ENCODE measurements at regions not wholly inside any gene's neighbourhood (a gene's known extent, or its start where the extent isn't known, plus 50 kb on each side); places are given as distances from the start of the nearest gene placed in this dataset.
"Not testable (repeated sequence)": the region's sequence is repeated elsewhere in the genome, so short reads cannot be mapped to it uniquely, and the experiment has no call there.

DNA sequence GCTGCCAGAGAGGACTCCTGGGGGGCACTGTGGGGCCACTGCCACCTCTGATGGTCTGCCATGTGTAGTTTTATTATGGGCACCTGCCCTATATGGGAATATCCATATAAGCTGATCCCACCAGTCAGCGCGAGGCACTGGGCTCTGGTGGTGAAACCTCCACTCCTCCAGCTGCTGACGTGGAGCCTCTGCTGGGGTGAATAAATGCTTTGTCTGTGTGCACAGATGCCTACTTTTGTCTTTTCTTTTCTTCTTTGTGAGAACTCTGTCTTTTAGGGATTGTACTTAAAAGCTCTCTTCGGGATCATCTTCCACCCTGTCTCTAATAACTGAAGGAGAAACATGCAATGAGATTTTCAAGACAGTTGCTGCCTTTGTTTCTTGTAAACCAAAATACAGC, 68.9 kb upstream of the NCK2 start:
- H3K4me3 ChIP-seq (ENCODE audit: low read depth in 1 of 5, low read length in 5 of 5): no peak overlapping the region
- H3K36me3 ChIP-seq (ENCODE audit: control insufficient read depth in 5 of 5, insufficient read depth in 5 of 5, low read length in 5 of 5): no peaks in the 10 kb centered on the region
- peaks cover 0 to 6% (median 2%) of the 10 kb centered on the region in 5 donors for H3K27me3 ChIP-seq (ENCODE audit: control insufficient read depth in 5 of 5, insufficient read depth in 4 of 5, low read length in 5 of 5)
- H3K9me3 ChIP-seq (ENCODE audit: control insufficient read depth in 5 of 5, low read length in 5 of 5): no peaks in the 10 kb centered on the region
- H3K27ac ChIP-seq (ENCODE audit: low read depth, low read length): no peak overlapping the region
- no peak overlapping the region for H3K9ac ChIP-seq (ENCODE audit: low read length in 5 of 5)
- no peaks in the 10 kb centered on the region for H3K4me1 ChIP-seq (ENCODE audit: control insufficient read depth in 5 of 5, insufficient read depth in 5 of 5, low read length in 5 of 5)

DNA sequence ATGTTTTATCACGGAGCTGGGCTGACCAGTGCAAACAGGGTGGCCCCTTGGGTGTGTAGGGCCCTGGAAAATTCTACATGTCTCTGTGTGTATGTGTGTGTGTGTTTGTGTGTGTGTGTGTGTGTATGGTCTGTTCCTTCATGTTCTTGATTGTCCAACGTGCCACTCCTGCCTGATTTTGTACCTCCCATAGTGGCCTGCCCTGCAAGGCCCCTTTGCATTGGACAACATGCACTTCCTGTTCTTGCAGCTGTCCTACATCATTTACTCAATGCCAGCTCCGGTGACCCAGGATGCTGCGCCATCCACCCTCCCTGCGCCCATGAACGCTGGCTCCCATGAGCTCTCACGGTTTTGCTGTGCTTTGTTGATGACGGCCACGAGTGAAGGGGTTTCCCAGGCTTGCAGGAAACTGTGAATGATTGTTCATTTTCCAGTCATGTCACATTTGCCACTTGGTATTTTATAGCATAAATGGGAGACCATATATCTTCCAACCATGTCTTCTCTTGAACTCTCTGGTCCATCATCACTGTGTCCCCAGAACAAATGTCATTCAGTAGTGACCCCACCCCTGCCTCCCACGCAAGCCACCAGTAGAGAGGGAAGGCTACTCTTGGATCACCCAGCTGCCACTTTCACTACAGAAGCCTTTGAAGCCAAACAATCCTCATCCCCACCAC, 69.7 kb upstream of the NCK2 start:
- H3K4me3 ChIP-seq (ENCODE audit: low read depth in 1 of 5, low read length in 5 of 5): no peak overlapping the region
- no peak overlapping the region for H3K9ac ChIP-seq (ENCODE audit: low read length in 5 of 5)
- H3K4me1 ChIP-seq (ENCODE audit: control insufficient read depth in 5 of 5, insufficient read depth in 5 of 5, low read length in 5 of 5): no peaks in the 10 kb centered on the region
- H3K27ac ChIP-seq (ENCODE audit: low read depth, low read length): no peak overlapping the region
- peaks cover 0 to 5% (median 0%) of the 10 kb centered on the region in 5 donors for H3K27me3 ChIP-seq (ENCODE audit: control insufficient read depth in 5 of 5, insufficient read depth in 4 of 5, low read length in 5 of 5)
- no peaks in the 10 kb centered on the region for H3K9me3 ChIP-seq (ENCODE audit: control insufficient read depth in 5 of 5, low read length in 5 of 5)
- no peaks in the 10 kb centered on the region for H3K36me3 ChIP-seq (ENCODE audit: control insufficient read depth in 5 of 5, insufficient read depth in 5 of 5, low read length in 5 of 5)

DNA sequence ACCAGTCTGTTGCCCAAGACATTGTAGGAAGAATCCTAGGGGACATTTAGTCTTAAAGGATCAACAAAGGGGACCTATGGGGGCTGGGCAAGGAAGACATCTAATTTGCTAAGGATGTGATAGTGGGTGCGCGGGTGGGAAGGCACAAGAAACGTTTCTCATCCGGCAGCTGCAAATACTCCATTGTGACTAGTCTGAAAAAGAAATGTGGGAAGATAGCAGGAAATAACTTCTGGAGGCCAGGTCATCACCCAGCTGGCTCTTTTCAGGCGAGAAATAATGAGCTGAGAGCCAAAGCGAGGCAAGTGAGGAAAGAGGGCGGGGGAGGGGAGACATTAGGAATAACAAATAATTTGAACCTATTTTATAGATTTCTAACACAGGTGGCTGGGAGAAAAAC, 70.3 kb upstream of the NCK2 start:
- Histone ChIP-seq H3K4me1 (ENCODE audit: control insufficient read depth in 5 of 5, insufficient read depth in 5 of 5, low read length in 5 of 5) (no peaks in the 10 kb centered on the region), H3K27ac (ENCODE audit: low read depth, low read length) (no peak overlapping the region), H3K4me3 (ENCODE audit: low read depth in 1 of 5, low read length in 5 of 5) (no peak overlapping the region), H3K36me3 (ENCODE audit: control insufficient read depth in 5 of 5, insufficient read depth in 5 of 5, low read length in 5 of 5) (no peaks in the 10 kb centered on the region), H3K9me3 (ENCODE audit: control insufficient read depth in 5 of 5, low read length in 5 of 5) (no peaks in the 10 kb centered on the region), H3K27me3 (ENCODE audit: control insufficient read depth in 5 of 5, insufficient read depth in 4 of 5, low read length in 5 of 5) (peaks cover 0 to 2% (median 0%) of the 10 kb centered on the region in 5 donors), H3K9ac (ENCODE audit: low read length in 5 of 5) (no peak overlapping the region)

DNA sequence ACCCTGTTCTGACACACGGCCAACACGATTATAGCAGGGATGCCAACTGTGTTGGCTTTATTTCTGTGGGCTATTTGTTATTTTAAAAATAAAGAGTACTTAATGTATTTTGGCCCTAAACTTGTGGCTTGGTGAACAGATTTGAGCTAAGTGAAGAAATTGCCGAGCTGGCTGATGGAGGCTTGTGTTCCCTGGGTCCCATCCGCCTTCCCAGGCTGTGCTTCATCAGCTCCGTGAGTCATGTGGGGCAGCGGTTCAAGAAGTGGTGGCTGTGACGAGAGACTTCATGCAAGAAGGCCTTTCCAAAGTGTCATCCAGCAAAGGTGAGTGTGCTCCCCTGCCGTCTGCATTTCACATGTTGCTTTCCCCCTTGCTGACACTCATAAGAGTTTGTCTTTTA, 73.6 kb upstream of the NCK2 start:
- H3K4me1 ChIP-seq (ENCODE audit: control insufficient read depth in 5 of 5, insufficient read depth in 5 of 5, low read length in 5 of 5): no peaks in the 10 kb centered on the region
- no peaks in the 10 kb centered on the region for H3K27me3 ChIP-seq (ENCODE audit: control insufficient read depth in 5 of 5, insufficient read depth in 4 of 5, low read length in 5 of 5)
- H3K9me3 ChIP-seq (ENCODE audit: control insufficient read depth in 5 of 5, low read length in 5 of 5): peaks cover 0 to 14% (median 5%) of the 10 kb centered on the region in 5 donors
- H3K4me3 ChIP-seq (ENCODE audit: low read depth in 1 of 5, low read length in 5 of 5): no peak overlapping the region
- H3K9ac ChIP-seq (ENCODE audit: low read length in 5 of 5): no peak overlapping the region
- no peak overlapping the region for H3K27ac ChIP-seq (ENCODE audit: low read depth, low read length)
- H3K36me3 ChIP-seq (ENCODE audit: control insufficient read depth in 5 of 5, insufficient read depth in 5 of 5, low read length in 5 of 5): no peaks in the 10 kb centered on the region

DNA sequence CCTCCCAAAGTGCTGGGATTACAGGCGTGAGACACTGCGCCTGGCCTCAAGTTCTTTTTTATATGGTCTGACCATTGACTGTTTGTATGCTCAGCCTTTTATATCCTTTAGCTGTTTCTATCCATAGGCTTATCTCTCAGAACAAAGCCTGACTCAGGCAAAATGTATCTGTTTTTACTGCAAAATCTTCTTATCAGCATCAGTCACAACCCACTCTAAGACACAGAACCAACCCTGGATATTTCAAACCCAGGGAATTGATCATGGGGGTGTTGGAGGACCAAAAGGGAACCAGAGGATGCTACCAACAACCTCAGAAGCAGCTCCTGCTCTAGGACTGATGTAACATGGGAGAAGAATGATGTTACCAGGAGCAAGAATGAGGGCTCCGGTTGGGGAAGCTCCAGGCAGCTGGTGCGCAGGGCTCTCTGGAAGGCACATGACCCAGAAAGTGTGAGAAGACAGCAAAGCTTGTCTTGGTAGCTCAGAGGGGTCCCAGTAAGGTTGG, 75.3 kb upstream of the NCK2 start:
- H3K36me3 ChIP-seq (ENCODE audit: control insufficient read depth in 5 of 5, insufficient read depth in 5 of 5, low read length in 5 of 5): no peaks in the 10 kb centered on the region
- no peak overlapping the region for H3K4me3 ChIP-seq (ENCODE audit: low read depth in 1 of 5, low read length in 5 of 5)
- H3K27me3 ChIP-seq (ENCODE audit: control insufficient read depth in 5 of 5, insufficient read depth in 4 of 5, low read length in 5 of 5): no peaks in the 10 kb centered on the region
- H3K27ac ChIP-seq (ENCODE audit: low read depth, low read length): no peak overlapping the region
- H3K4me1 ChIP-seq (ENCODE audit: control insufficient read depth in 5 of 5, insufficient read depth in 5 of 5, low read length in 5 of 5): no peaks in the 10 kb centered on the region
- H3K9me3 ChIP-seq (ENCODE audit: control insufficient read depth in 5 of 5, low read length in 5 of 5): peaks cover 6 to 26% (median 15%) of the 10 kb centered on the region in 5 donors
- H3K9ac ChIP-seq (ENCODE audit: low read length in 5 of 5): no peak overlapping the region

DNA sequence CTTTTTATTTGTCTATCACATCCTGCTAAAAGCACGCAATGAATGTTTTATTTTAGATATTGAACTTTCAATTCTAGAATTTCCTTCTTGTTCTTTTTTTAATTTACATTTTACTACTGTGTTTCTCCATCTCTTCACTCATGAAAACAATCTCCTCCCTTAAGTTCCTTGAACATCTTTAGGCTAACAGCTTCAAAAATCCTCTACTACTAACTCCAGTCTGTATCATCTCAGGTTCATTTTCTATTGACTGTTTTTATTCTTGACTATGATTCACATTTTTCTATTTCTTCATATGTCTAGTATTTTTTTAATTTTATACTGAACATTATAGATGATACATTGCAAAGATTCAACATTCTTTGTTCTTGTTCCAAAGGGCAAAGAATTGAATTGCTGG, 79.2 kb upstream of the NCK2 start:
- no peak overlapping the region for H3K27ac ChIP-seq (ENCODE audit: low read depth, low read length)
- no peaks in the 10 kb centered on the region for H3K27me3 ChIP-seq (ENCODE audit: control insufficient read depth in 5 of 5, insufficient read depth in 4 of 5, low read length in 5 of 5)
- H3K4me1 ChIP-seq (ENCODE audit: control insufficient read depth in 5 of 5, insufficient read depth in 5 of 5, low read length in 5 of 5): no peaks in the 10 kb centered on the region
- no peaks in the 10 kb centered on the region for H3K36me3 ChIP-seq (ENCODE audit: control insufficient read depth in 5 of 5, insufficient read depth in 5 of 5, low read length in 5 of 5)
- no peak overlapping the region for H3K4me3 ChIP-seq (ENCODE audit: low read depth in 1 of 5, low read length in 5 of 5)
- peaks cover 6 to 26% (median 15%) of the 10 kb centered on the region in 5 donors for H3K9me3 ChIP-seq (ENCODE audit: control insufficient read depth in 5 of 5, low read length in 5 of 5)
- no peak overlapping the region for H3K9ac ChIP-seq (ENCODE audit: low read length in 5 of 5)

DNA sequence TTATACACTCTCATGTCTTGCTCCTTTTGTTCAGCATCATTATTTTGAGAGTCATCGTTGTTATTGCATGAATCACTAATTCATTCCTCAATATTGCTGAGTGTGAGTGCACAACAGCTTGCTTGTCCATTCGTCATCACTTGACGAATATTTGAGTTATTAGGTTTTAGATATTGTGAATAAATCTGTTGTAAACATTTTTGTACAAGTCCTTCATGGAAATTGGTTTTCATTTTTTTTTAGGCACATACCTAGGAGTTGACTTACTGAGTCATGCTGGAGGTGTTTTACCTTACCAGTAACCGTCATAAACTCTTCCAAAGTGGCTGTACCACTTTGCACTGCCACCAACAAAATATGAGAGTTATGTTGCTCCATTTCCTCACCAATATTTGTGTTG, 84.2 kb upstream of the NCK2 start:
- Histone ChIP-seq H3K4me3 (ENCODE audit: low read depth in 1 of 5, low read length in 5 of 5) (no peak overlapping the region), H3K27ac (ENCODE audit: low read depth, low read length) (no peak overlapping the region), H3K9me3 (ENCODE audit: control insufficient read depth in 5 of 5, low read length in 5 of 5) (peaks cover 3 to 8% (median 6%) of the 10 kb centered on the region in 5 donors), H3K9ac (ENCODE audit: low read length in 5 of 5) (no peak overlapping the region), H3K27me3 (ENCODE audit: control insufficient read depth in 5 of 5, insufficient read depth in 4 of 5, low read length in 5 of 5) (no peaks in the 10 kb centered on the region), H3K4me1 (ENCODE audit: control insufficient read depth in 5 of 5, insufficient read depth in 5 of 5, low read length in 5 of 5) (no peaks in the 10 kb centered on the region), H3K36me3 (ENCODE audit: control insufficient read depth in 5 of 5, insufficient read depth in 5 of 5, low read length in 5 of 5) (no peaks in the 10 kb centered on the region)

DNA sequence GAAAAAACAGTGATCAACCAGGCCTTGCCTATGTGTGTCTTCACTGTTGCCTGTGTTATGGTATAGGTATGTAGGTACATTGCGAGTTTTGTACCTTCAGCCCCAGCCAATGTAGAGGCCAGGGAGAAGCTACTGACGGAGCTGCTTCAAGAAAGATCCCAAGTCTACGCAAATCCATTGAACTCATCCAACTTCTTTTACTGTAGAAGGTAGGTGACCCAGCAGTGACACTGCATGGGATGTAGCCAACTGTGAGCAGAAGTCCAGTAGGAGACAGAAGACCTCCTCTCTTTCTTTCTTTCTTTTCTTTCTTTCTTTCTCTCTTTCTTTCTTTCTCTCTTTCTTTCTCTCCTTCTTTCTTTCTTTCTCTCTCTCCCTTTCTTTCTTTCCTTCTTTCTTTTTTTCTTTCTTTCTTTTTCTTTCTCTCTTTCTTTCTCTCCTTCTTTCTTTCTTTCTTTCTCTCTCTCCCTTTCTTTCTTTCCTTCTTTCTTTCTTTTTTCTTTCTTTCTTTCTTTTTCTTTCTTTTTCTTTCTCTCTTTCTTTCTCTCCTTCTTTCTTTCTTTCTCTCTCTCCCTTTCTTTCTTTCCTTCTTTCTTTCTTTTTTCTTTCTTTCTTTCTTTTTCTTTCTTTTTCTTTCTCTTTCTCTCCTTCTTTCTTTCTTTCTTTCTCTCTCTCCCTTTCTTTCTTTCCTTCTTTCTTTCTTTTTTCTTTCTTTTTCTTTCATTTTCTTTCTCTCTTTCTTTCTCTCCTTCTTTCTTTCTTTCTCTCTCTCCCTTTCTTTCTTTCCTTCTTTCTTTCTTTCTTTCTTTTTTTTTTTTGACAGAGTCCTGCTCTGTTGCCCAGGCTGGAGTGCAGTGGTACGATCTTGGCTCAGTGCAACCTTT, 88.7 kb upstream of the NCK2 start:
- H3K27ac ChIP-seq (ENCODE audit: low read depth, low read length); H3K36me3 ChIP-seq (ENCODE audit: control insufficient read depth in 5 of 5, insufficient read depth in 5 of 5, low read length in 5 of 5); H3K4me3 ChIP-seq (ENCODE audit: low read depth in 1 of 5, low read length in 5 of 5); H3K9ac ChIP-seq (ENCODE audit: low read length in 5 of 5); H3K9me3 ChIP-seq (ENCODE audit: control insufficient read depth in 5 of 5, low read length in 5 of 5); H3K27me3 ChIP-seq (ENCODE audit: control insufficient read depth in 5 of 5, insufficient read depth in 4 of 5, low read length in 5 of 5); H3K4me1 ChIP-seq (ENCODE audit: control insufficient read depth in 5 of 5, insufficient read depth in 5 of 5, low read length in 5 of 5): not testable (repeated sequence)

DNA sequence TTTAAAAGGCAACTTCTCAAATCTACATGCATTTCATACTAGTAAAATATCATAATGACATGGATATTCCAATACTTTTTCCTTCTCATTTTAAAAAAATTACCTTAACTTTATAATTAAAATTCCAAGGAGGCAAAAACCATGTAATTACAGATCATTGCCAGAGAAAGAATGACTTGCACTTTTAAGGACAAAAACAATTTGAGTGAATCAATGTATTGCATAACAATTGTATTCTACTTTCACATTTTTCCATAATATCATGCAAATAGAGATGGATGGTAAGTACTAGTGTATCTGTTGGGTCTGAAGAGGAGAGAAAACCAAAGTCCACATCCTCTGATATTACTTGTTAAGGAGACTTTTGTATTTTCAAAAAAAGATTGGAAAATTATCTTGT, 89.5 kb upstream of the NCK2 start:
- Histone ChIP-seq H3K27me3 (ENCODE audit: control insufficient read depth in 5 of 5, insufficient read depth in 4 of 5, low read length in 5 of 5) (no peaks in the 10 kb centered on the region), H3K4me3 (ENCODE audit: low read depth in 1 of 5, low read length in 5 of 5) (no peak overlapping the region), H3K27ac (ENCODE audit: low read depth, low read length) (no peak overlapping the region), H3K9me3 (ENCODE audit: control insufficient read depth in 5 of 5, low read length in 5 of 5) (no peaks in the 10 kb centered on the region), H3K9ac (ENCODE audit: low read length in 5 of 5) (no peak overlapping the region), H3K4me1 (ENCODE audit: control insufficient read depth in 5 of 5, insufficient read depth in 5 of 5, low read length in 5 of 5) (no peaks in the 10 kb centered on the region), H3K36me3 (ENCODE audit: control insufficient read depth in 5 of 5, insufficient read depth in 5 of 5, low read length in 5 of 5) (no peaks in the 10 kb centered on the region)

DNA sequence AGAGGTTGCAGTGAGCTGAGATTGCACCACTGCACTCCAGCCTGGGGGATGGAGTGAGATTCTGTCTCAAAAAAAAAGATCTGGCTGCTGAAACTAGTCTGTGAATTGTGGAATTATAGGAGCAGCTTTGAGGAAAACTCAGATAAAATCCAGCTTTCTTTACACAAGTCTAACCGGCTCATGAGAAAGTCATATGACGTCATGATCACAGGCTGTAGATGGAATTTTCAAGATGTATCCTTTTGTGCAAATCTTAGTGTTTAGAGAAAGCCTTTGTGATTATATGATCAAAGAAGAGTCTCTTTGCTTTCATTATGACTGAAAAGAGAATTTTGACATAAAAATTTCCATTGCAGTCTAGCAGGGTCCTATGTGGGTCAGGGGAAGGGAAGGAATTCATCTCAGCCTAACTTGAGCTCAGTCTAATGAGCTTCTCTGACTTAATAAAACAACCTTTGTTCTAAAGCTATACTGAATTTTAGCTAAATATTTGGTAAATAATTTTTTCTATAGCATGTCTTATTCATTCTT, 90.2 kb upstream of the NCK2 start:
- no peak overlapping the region for H3K27ac ChIP-seq (ENCODE audit: low read depth, low read length)
- H3K4me1 ChIP-seq (ENCODE audit: control insufficient read depth in 5 of 5, insufficient read depth in 5 of 5, low read length in 5 of 5): no peaks in the 10 kb centered on the region
- no peaks in the 10 kb centered on the region for H3K27me3 ChIP-seq (ENCODE audit: control insufficient read depth in 5 of 5, insufficient read depth in 4 of 5, low read length in 5 of 5)
- H3K36me3 ChIP-seq (ENCODE audit: control insufficient read depth in 5 of 5, insufficient read depth in 5 of 5, low read length in 5 of 5): no peaks in the 10 kb centered on the region
- no peak overlapping the region for H3K9ac ChIP-seq (ENCODE audit: low read length in 5 of 5)
- no peaks in the 10 kb centered on the region for H3K9me3 ChIP-seq (ENCODE audit: control insufficient read depth in 5 of 5, low read length in 5 of 5)
- no peak overlapping the region for H3K4me3 ChIP-seq (ENCODE audit: low read depth in 1 of 5, low read length in 5 of 5)
